Dendritic cell treated with granulocyte-macrophage colony-stimulating factor and Interleukin-4, amounts not matched to agents 40 ng/mL and 50 ng/mL, for 4 days (primary cell): ENCODE measurements at regions not wholly inside any gene's neighbourhood (a gene's known extent, or its start where the extent isn't known, plus 50 kb on each side); places are given as distances from the start of the nearest gene placed in this dataset.

ENCODE experiments used
- H3K27ac Mint-ChIP-seq: one replicate; pipeline ENCODE4 v1.8.0; 2022; ENCODE audit warnings: mild to moderate bottlenecking, mixed read lengths
- H3K27me3 Mint-ChIP-seq: one replicate; pipeline ENCODE4 v1.8.0; 2022; ENCODE audit warnings: mild to moderate bottlenecking, mixed read lengths
- H3K36me3 Mint-ChIP-seq: one replicate; pipeline ENCODE4 v1.8.0; 2022; ENCODE audit warnings: low read depth, mixed read lengths
- H3K4me1 Mint-ChIP-seq: one replicate; pipeline ENCODE4 v1.8.0; 2022; ENCODE audit warnings: low read depth, mixed read lengths
- H3K4me3 Mint-ChIP-seq: one replicate; pipeline ENCODE4 v1.8.0; 2022; ENCODE audit warnings: mild to moderate bottlenecking, moderate library complexity, mixed read lengths
- H3K9me3 Mint-ChIP-seq: one replicate; pipeline ENCODE4 v1.8.0; 2022; ENCODE audit warnings: mixed read lengths
- intact Hi-C: fragments of 100-400 bp; cut with micrococcal nuclease; formaldehyde crosslinking; loops from one replicate; pipeline ENCODE4 v1.15.0; 2022

DNA sequence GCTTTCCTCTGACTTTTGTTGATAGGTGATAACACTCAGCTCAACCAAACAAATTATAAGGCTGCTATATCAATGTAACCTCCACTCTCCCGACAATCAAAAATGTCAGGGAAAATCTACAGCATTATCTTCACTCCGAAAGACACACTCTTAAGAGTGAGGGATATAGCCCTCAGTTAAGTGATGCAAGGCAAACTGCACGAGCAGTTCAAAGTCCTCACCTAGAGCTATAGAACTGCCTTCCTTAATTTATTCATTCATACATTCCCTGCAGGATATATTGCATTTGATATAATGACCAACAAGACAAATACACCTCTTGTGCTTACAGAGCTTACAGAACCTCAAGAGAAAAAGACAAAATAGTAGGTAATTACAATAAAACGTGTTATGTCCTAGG is 378.1 kb downstream of the ELAVL2 start:
- intact Hi-C loops = no loop called here
- no peaks in the 10 kb centered on the region for H3K27me3 Mint-ChIP-seq
- peaks cover 31% of the 10 kb centered on the region for H3K9me3 Mint-ChIP-seq
- no peaks in the 10 kb centered on the region for H3K36me3 Mint-ChIP-seq
- no peaks in the 10 kb centered on the region for H3K4me1 Mint-ChIP-seq
- no peak overlapping the region for H3K4me3 Mint-ChIP-seq
- H3K27ac Mint-ChIP-seq = no peak overlapping the region

DNA sequence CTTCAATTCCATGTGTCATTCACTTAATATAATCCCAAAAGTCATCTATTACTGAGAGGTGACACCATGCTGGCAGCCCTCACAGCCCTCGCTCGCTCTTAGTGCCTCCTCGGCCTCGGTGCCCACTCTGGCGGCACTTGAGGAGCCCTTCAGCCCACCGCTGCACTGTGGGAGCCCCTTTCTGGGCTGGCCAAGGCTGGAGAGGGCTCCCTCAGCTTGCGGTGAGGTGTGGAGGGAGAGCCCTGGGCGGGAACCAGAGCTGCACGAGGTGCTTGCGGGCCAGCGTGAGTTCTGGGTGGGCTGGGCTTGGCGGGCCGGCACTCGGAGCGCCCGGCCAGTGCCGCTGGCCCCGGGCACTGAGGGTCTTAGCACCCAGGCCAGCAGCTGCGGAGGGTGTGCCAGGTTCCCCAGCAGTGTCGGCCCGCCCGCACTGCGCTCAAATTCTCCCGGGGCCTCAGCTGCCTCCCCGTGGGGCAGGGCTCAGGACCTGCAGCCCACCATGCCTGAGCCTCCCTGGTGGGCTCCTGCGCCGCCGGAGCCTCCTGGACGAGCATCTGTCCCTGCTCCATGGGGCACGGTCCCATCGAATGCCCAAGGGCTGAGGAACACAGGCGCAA is 374.1 kb downstream of the ELAVL2 start:
- Mint-ChIP-seq H3K4me1 (no peaks in the 10 kb centered on the region), H3K36me3 (no peaks in the 10 kb centered on the region), H3K27ac (no peak overlapping the region), H3K9me3 (peaks cover 25% of the 10 kb centered on the region), H3K4me3 (no peak overlapping the region), H3K27me3 (no peaks in the 10 kb centered on the region)
- intact Hi-C loops = no loop called here

GRCh38 chr9:23464275-23464674 is 361.8 kb downstream of the ELAVL2 start:
- Mint-ChIP-seq H3K27me3 (no peaks in the 10 kb centered on the region), H3K27ac (no peak overlapping the region), H3K9me3 (peaks cover 30% of the 10 kb centered on the region), H3K4me3 (no peak overlapping the region), H3K4me1 (no peaks in the 10 kb centered on the region), H3K36me3 (no peaks in the 10 kb centered on the region)
- intact Hi-C loops = no loop called here

DNA sequence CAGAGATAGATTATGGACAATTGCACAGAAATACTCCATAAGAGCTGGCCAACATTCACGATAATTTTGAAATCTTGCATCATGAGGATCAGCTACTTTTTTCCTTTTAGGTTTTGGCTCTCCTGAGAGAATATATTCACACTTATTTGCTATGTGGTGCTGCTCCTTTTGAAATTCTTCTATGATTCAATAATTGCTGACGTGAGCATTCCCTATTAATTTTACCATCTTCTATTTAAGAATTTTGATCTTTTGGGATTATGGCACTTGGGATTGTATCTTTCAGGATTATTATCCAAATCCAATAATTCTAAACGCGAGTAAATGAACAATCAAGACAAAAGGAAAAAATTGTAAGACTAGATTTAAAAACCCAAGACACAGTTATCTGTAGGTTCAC is 358.8 kb downstream of the ELAVL2 start:
- H3K27me3 Mint-ChIP-seq = no peaks in the 10 kb centered on the region
- no peak overlapping the region for H3K27ac Mint-ChIP-seq
- H3K4me1 Mint-ChIP-seq = no peaks in the 10 kb centered on the region
- H3K4me3 Mint-ChIP-seq = no peak overlapping the region
- intact Hi-C loops = no loop called here
- H3K36me3 Mint-ChIP-seq = no peaks in the 10 kb centered on the region
- peaks cover 30% of the 10 kb centered on the region for H3K9me3 Mint-ChIP-seq

DNA sequence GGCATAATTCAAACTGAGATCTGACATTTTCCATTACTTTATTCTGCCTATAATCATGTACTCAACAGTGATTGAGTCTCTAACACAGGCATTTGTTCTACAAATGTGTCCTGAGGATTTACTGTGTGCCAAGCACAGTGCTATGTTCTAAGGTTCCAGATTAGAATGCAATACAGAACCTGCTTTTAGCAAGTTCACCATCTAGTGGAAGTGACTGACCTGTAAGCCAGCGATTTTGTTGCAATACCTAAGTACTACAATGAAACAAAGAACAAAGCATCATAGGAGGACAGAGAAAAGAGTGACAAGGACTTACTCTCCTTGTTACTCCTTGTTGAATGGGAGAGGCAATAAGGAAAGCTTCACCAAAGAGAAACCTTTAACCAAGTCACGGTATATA is 348.1 kb downstream of the ELAVL2 start:
- no peak overlapping the region for H3K4me3 Mint-ChIP-seq
- no peaks in the 10 kb centered on the region for H3K27me3 Mint-ChIP-seq
- H3K27ac Mint-ChIP-seq = no peak overlapping the region
- H3K36me3 Mint-ChIP-seq = no peaks in the 10 kb centered on the region
- H3K9me3 Mint-ChIP-seq = no peaks in the 10 kb centered on the region
- no peaks in the 10 kb centered on the region for H3K4me1 Mint-ChIP-seq
- intact Hi-C loops = no loop called here

DNA sequence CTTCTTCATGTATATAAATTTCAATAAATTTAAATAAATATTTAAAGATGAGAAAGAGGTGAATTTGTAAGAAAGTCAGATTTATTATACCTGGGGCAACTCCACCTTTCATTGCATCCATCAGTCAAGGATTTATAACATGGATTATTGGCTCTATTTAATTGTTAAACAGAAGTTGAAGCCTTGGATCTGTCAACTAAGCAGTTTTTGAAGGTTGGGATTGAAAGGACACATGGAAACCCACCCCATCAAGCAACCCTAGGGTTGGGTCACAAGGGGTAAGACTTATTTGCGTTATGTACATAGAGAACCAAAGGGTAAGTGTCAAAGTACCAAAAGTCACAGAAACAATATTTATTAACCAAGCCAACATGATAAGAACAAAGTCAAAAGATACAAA is 342.5 kb downstream of the ELAVL2 start:
- Mint-ChIP-seq H3K27me3 (no peaks in the 10 kb centered on the region), H3K4me3 (no peak overlapping the region), H3K27ac (no peak overlapping the region), H3K4me1 (no peaks in the 10 kb centered on the region), H3K36me3 (no peaks in the 10 kb centered on the region), H3K9me3 (no peaks in the 10 kb centered on the region)
- intact Hi-C loops = no loop called here

DNA sequence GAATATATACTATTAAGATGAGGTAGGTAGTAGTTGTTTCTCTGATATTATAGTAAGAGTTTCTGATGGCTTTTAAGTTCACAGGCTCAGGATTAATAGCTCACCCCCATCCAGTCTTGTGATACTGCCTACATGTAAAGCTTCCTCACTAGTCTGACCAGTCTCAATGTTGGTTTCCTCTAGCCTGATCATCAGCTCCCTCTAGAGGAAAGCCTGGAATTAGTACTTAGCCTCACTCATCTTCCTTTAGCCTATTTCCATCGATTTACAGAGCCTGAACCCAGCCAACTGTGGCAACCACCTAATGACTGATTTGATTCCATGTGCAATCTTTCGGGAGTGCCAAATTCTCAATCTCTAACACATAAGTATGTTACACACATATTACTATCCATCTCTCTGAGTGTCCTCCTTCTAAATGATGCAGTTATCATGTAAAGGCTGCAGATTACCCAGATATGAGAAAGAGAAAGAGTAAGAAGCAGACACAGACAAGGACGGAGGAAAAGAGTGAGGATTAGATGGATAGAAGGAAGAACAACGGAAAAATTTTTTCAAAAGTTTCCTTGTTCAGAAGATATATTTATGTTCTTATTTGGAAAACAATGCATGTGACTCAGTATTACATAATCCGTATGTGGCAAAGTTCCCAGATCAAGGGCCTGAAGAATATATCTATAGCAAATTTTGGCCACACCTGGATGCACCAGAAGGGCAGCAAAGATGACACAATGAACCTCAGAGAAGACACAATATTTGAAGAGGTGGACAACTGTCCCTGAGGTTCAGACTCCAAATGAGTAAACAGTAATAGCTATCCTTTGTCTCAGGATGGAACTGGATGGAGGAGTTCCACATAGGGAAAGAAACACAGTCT is 333.7 kb downstream of the ELAVL2 start:
- H3K27ac Mint-ChIP-seq = no peak overlapping the region
- intact Hi-C loops = no loop called here

DNA sequence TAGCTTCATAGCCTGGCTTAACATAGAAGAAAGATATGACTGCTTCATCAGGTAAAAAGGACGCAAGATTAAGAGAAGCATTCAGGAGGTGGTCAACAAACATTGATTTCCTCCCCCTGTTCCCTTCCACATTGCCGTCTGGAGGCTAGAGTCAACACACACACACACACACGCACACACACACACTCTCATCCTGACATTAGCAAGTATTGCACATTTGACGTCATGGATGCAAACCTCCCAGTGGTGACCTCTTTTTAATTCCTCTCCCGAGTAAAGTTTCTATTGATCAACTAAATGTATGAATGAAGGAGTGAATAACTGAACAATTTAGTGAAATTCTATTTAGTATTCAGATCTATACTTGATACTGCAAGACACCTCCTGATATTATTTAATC is 332.8 kb downstream of the ELAVL2 start:
- Mint-ChIP-seq H3K36me3 (no peaks in the 10 kb centered on the region), H3K4me1 (no peaks in the 10 kb centered on the region), H3K9me3 (no peaks in the 10 kb centered on the region), H3K27me3 (no peaks in the 10 kb centered on the region), H3K27ac (no peak overlapping the region), H3K4me3 (no peak overlapping the region)
- intact Hi-C loops = no loop called here

More for the DNA sequence above, 333.7 kb downstream of the ELAVL2 start:
- no peaks in the 10 kb centered on the region for H3K9me3 Mint-ChIP-seq
- H3K27me3 Mint-ChIP-seq = no peaks in the 10 kb centered on the region
- H3K4me1 Mint-ChIP-seq = no peaks in the 10 kb centered on the region
- H3K36me3 Mint-ChIP-seq = no peaks in the 10 kb centered on the region
- no peak overlapping the region for H3K4me3 Mint-ChIP-seq

DNA sequence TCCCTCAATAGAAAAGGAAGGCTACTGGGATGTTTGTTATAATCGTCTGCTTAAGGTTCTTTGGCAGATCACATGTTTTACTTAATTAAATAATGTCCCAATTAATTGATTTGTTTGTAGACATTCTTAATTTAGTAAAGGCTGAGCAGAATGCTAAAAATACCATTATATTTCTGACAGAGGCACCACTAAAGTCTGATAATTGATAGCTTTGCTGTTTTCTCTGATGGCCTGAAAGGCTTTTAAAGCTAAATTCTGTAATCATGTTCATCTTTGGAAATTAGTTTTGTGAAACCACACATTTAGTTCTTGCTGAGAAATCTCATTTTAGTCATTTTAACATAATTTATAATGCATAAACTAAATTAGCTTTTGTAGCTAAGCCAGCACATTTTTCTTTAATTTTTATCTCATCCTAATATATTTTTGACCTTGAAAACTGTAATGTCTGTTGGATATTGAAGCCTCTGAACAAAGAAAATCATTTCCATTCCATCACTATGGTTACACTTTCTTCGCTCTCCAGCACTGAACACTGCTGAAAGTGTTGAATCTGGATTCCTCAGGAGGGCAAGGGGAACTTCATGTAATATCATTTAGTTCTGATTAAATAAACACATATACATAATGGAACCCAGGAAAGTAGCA is 329.4 kb downstream of the ELAVL2 start:
- Mint-ChIP-seq H3K4me1 (no peaks in the 10 kb centered on the region), H3K27ac (no peak overlapping the region), H3K36me3 (no peaks in the 10 kb centered on the region), H3K4me3 (no peak overlapping the region), H3K27me3 (no peaks in the 10 kb centered on the region), H3K9me3 (no peaks in the 10 kb centered on the region)
- intact Hi-C loops = no loop called here

GRCh38 chr9:23497137-23497504 is 328.9 kb downstream of the ELAVL2 start:
- intact Hi-C loops = no loop called here
- H3K4me3 Mint-ChIP-seq = no peak overlapping the region
- H3K9me3 Mint-ChIP-seq = no peaks in the 10 kb centered on the region
- no peaks in the 10 kb centered on the region for H3K27me3 Mint-ChIP-seq
- H3K4me1 Mint-ChIP-seq = no peaks in the 10 kb centered on the region
- H3K36me3 Mint-ChIP-seq = no peaks in the 10 kb centered on the region
- H3K27ac Mint-ChIP-seq = no peak overlapping the region

DNA sequence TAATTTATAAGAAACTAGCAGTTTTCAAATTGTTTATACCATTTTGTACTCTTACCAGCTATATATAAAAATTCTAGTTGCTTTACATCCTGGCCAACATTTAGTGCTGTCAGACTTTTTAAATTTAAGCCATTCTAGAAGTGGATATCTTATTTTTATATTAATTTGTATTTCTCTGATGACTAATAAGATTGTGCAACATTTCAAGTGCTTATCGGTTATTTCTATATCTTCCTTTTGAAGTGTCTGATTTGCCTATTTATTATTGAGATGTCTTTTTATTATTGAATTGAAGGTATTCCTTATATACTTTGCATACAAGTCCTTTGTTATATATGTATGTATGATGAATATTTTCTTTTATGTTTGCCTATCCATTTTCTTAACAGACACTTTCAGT is 324.0 kb downstream of the ELAVL2 start:
- no peak overlapping the region for H3K4me3 Mint-ChIP-seq
- H3K4me1 Mint-ChIP-seq = no peaks in the 10 kb centered on the region
- H3K36me3 Mint-ChIP-seq = no peaks in the 10 kb centered on the region
- H3K27ac Mint-ChIP-seq = no peak overlapping the region
- no peaks in the 10 kb centered on the region for H3K27me3 Mint-ChIP-seq
- H3K9me3 Mint-ChIP-seq = peaks cover 16% of the 10 kb centered on the region
- intact Hi-C loops = no loop called here

- H3K27ac Mint-ChIP-seq = no peak overlapping the region
- H3K9me3 Mint-ChIP-seq = peaks cover 23% of the 10 kb centered on the region
- intact Hi-C loops = no loop called here
- H3K4me1 Mint-ChIP-seq = no peaks in the 10 kb centered on the region
- no peaks in the 10 kb centered on the region for H3K36me3 Mint-ChIP-seq
- H3K27me3 Mint-ChIP-seq = no peaks in the 10 kb centered on the region
- H3K4me3 Mint-ChIP-seq = no peak overlapping the region
These were observed 303.1 kb downstream of the ELAVL2 start for GRCh38 chr9:23522952-23523351.

DNA sequence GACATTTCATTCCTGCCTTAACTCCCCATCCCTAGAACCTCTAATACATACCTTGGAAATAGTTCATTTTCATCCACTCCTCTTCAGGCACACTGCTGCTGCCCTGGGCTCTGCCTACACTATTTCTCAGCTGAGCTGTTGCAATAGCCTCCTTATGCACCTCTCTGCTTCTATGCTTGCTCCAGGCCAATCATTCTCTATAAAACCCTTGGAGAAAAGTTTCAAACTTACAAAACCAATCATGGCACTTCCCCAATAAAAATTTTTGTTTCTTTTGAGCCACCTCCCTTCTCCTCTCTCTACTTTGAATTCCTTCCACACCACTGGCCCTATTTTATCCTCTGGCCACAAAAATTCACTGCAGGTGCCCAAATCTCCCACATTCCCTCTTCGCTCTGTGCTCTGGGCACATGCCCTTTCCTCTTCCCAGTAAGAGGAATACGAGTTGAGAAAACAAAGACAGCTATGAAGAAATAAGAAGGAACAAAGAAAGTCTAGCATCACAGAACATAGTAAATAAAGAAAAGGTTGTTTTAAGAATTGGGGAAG is 301.4 kb downstream of the ELAVL2 start:
- no peaks in the 10 kb centered on the region for H3K27me3 Mint-ChIP-seq
- peaks cover 19% of the 10 kb centered on the region for H3K9me3 Mint-ChIP-seq
- H3K4me3 Mint-ChIP-seq = no peak overlapping the region
- intact Hi-C loops = no loop called here
- no peaks in the 10 kb centered on the region for H3K4me1 Mint-ChIP-seq
- no peaks in the 10 kb centered on the region for H3K36me3 Mint-ChIP-seq
- H3K27ac Mint-ChIP-seq = no peak overlapping the region

- no peak overlapping the region for H3K27ac Mint-ChIP-seq
- H3K9me3 Mint-ChIP-seq = peaks cover 33% of the 10 kb centered on the region
- no peaks in the 10 kb centered on the region for H3K36me3 Mint-ChIP-seq
- H3K27me3 Mint-ChIP-seq = no peaks in the 10 kb centered on the region
- no peak overlapping the region for H3K4me3 Mint-ChIP-seq
- intact Hi-C loops = no loop called here
- no peaks in the 10 kb centered on the region for H3K4me1 Mint-ChIP-seq
These were observed 299.2 kb downstream of the ELAVL2 start for GRCh38 chr9:23526806-23527205.
